NCI-H82 treated with DMSO at 0.1 percent for 48 hours (cell line): ENCODE measurements at regions not wholly inside any gene's neighbourhood (a gene's known extent, or its start where the extent isn't known, plus 50 kb on each side); places are given as distances from the start of the nearest gene placed in this dataset.

Experiments
- DNase-seq: peaks from one replicate; lab custom pipeline; 2025; ENCODE audit not compliant: unreplicated experiment; lab: John Stamatoyannopoulos, UW

- no peak for DNase-seq
These were observed 75.7 kb upstream of the FOXP4 start for GRCh38 chr6:41470331-41471063.

GRCh38 chr6:41471064-41471895, 74.9 kb upstream of the FOXP4 start:
- no peak for DNase-seq

GRCh38 chr6:41474213-41474933, 71.8 kb upstream of the FOXP4 start:
- DNase-seq = no peak

GRCh38 chr6:41475164-41475563, 71.0 kb upstream of the FOXP4 start:
- DNase-seq = no peak

GRCh38 chr6:41475737-41476357, 70.3 kb upstream of the FOXP4 start:
- DNase-seq = no peak

- DNase-seq = no peak
These were observed 69.8 kb upstream of the FOXP4 start for GRCh38 chr6:41476401-41476800.

GRCh38 chr6:41477572-41477971, 68.6 kb upstream of the FOXP4 start:
- DNase-seq = no peak

GRCh38 chr6:41483943-41484342, 62.2 kb upstream of the FOXP4 start:
- DNase-seq = no peak

GRCh38 chr6:41487860-41488432, 58.2 kb upstream of the FOXP4 start:
- DNase-seq = no peak

GRCh38 chr6:41488433-41489119, 57.6 kb upstream of the FOXP4 start:
- peak; percentile 96 for DNase-seq

GRCh38 chr6:41489120-41489851, 56.9 kb upstream of the FOXP4 start:
- DNase-seq = no peak

- peak; percentile 87 for DNase-seq
These were observed 53.8 kb upstream of the FOXP4 start for GRCh38 chr6:41492261-41492891.

- peak; percentile 34 for DNase-seq
These were observed 51.7 kb upstream of the FOXP4 start for GRCh38 chr6:41494212-41495110.
